GM18907 (cell line): ENCODE measurements at regions not wholly inside any gene's neighbourhood (a gene's known extent, or its start where the extent isn't known, plus 50 kb on each side); places are given as distances from the start of the nearest gene placed in this dataset.

Experiments
- ATAC-seq: cut with Tn5 transposase; IDR thresholded peaks from one replicate; pipeline ENCODE4 v1.9.1; 2021; ENCODE audit warnings: mild to moderate bottlenecking, moderate library complexity; ENCODE audit not compliant: unreplicated experiment

GRCh38 chr13:90518417-90518816 lies 829.1 kb upstream of the MIR17HG start:
- no peak for ATAC-seq

GRCh38 chr13:90519157-90519556 lies 828.3 kb upstream of the MIR17HG start:
- ATAC-seq, result no peak

- ATAC-seq, result no peak
Observed at GRCh38 chr13:90526711-90527110, 820.8 kb upstream of the MIR17HG start.

GRCh38 chr13:90531744-90532143 lies 815.7 kb upstream of the MIR17HG start:
- no peak for ATAC-seq

- ATAC-seq, result no peak
Observed at GRCh38 chr13:90532861-90533492, 814.5 kb upstream of the MIR17HG start.

GRCh38 chr13:90533866-90534265 lies 813.6 kb upstream of the MIR17HG start:
- ATAC-seq, result no peak

GRCh38 chr13:90534617-90535370 lies 812.7 kb upstream of the MIR17HG start:
- ATAC-seq, result no peak

GRCh38 chr13:90535421-90535820 lies 812.1 kb upstream of the MIR17HG start:
- ATAC-seq, result no peak

- no peak for ATAC-seq
Observed at GRCh38 chr13:90538063-90538462, 809.4 kb upstream of the MIR17HG start.

- no peak for ATAC-seq
Observed at GRCh38 chr13:90541346-90541745, 806.1 kb upstream of the MIR17HG start.

GRCh38 chr13:90542959-90543505 lies 804.5 kb upstream of the MIR17HG start:
- no peak for ATAC-seq

- no peak for ATAC-seq
Observed at GRCh38 chr13:90545070-90545840, 802.2 kb upstream of the MIR17HG start.

- ATAC-seq, result no peak
Observed at GRCh38 chr13:90547272-90547790, 800.2 kb upstream of the MIR17HG start.

GRCh38 chr13:90551253-90551652 lies 796.2 kb upstream of the MIR17HG start:
- ATAC-seq, result no peak

- no peak for ATAC-seq
Observed at GRCh38 chr13:90552702-90553101, 794.8 kb upstream of the MIR17HG start.

GRCh38 chr13:90553159-90553558 lies 794.3 kb upstream of the MIR17HG start:
- no peak for ATAC-seq

- ATAC-seq, result no peak
Observed at GRCh38 chr13:90557626-90558025, 789.9 kb upstream of the MIR17HG start.

GRCh38 chr13:90562443-90562842 lies 785.0 kb upstream of the MIR17HG start:
- ATAC-seq, result no peak

- ATAC-seq, result no peak
Observed at GRCh38 chr13:90564096-90564495, 783.4 kb upstream of the MIR17HG start.

GRCh38 chr13:90564566-90564965 lies 782.9 kb upstream of the MIR17HG start:
- ATAC-seq, result no peak

GRCh38 chr13:90565985-90566713 lies 781.3 kb upstream of the MIR17HG start:
- ATAC-seq, result no peak
